DOHH2 (cell line): ENCODE measurements at regions not wholly inside any gene's neighbourhood (a gene's known extent, or its start where the extent isn't known, plus 50 kb on each side); places are given as distances from the start of the nearest gene placed in this dataset.

Source experiments
- CTCF ChIP-seq: fragments of 200-600 bp; sonication (generic); IDR thresholded peaks from one replicate; pipeline ENCODE4 v1.5.1; 2014; ENCODE audit warnings: antibody characterized with exemption, mild to moderate bottlenecking, low read depth, low read length; ENCODE audit not compliant: poor library complexity, severe bottlenecking
- EZH2phosphoT487 ChIP-seq: fragments of 200-600 bp; sonication (generic); IDR thresholded peaks from 2 replicates; pipeline ENCODE4 v1.6.1; 2017; ENCODE audit warnings: borderline replicate concordance, mild to moderate bottlenecking, antibody characterized with exemption, low read length, moderate library complexity, mixed read lengths

GRCh38 chr2:163210430-163210918 is 371.9 kb upstream of the KCNH7 start:
- TF ChIP-seq CTCF = no peak
- TF ChIP-seq EZH2phosphoT487 = no peak
